PC-9 (cell line): ENCODE measurements at regions not wholly inside any gene's neighbourhood (a gene's known extent, or its start where the extent isn't known, plus 50 kb on each side); places are given as distances from the start of the nearest gene placed in this dataset.

Experiments used
- CTCF ChIP-seq: fragments of 200-600 bp; sonication (generic); conservative IDR thresholded peaks from 2 replicates; pipeline ENCODE4 v1.6.1; 2017; ENCODE audit warnings: mixed run types, antibody characterized with exemption, mild to moderate bottlenecking, moderate library complexity
- EZH2 ChIP-seq: fragments of 200-600 bp; sonication (generic); IDR thresholded peaks from 2 replicates; pipeline ENCODE4 v1.8.0; 2017; ENCODE audit warnings: antibody characterized with exemption, low read depth

GRCh38 chr4:53693909-53694308, 102.6 kb upstream of the LNX1 start:
- no peak for TF ChIP-seq CTCF
- TF ChIP-seq EZH2, result no peak
